H1 (cell line): ENCODE measurements at regions not wholly inside any gene's neighbourhood (a gene's known extent, or its start where the extent isn't known, plus 50 kb on each side); places are given as distances from the start of the nearest gene placed in this dataset.

Source experiments
- CTCF ChIP-seq, 3 experiments: IDR thresholded peaks; 1 replicate in 2 of 3; 2 replicates in 1 of 3; pipeline versions ENCODE4 v1.5.1 to v1.6.1; 2011; ENCODE audit warnings: low read length in 3 of 3, mild to moderate bottlenecking in 3 of 3, inconsistent platforms in 2 of 3, low read depth in 1 of 3, moderate library complexity in 1 of 3; ENCODE audit not compliant: insufficient read depth in 1 of 3; ENCODE audit errors: control extremely low read depth in 1 of 3

DNA sequence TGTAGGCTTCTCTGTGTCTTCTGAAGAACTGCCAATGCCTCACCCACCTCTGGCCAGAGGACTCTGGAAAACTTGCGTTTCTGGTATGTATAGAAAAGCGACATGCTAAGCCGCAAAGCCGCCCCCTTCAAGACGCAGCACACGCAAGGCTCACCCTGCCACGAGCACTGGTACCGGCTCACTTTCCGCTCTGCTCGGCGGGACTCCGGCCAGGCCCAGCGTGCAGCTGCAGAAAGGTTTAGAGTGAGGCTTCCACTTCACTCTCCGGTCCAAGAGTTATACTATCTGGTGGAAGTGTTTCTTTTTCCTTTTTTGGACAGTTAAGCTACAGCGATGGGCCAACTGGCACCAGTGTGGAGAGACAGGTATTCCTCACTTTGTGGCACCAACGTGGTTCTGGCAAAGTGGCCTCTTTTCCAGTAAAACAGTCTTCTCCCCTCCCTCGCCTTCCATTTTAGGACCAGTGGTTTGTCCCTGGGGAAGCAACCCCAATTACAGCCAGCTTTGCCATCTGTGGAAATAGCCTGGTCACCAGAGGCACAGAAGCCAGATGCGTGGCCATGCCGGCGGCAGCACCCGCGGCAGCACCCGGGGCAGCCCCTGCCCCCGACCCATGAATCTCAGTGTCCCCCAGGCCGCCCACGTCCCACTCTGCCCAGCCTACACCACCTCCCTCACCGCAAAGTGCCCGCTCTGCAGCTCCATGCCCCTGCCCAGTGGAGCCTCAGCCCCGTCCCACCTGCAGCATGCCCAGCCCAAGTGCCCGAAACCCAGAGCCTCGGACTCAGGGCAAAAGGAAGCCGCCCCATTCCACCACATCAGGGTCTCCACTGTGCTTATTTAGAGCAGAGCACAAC is 91.6 kb upstream of the CTDP1 start (continued):
- TF ChIP-seq CTCF (IDR thresholded peaks at IDR 0.05; ENCODE audit: control extremely low read depth in 1 of 3, insufficient read depth in 1 of 3, low read depth in 1 of 3, low read length in 3 of 3), result no peak
